Loucy (cell line): ENCODE measurements at regions not wholly inside any gene's neighbourhood (a gene's known extent, or its start where the extent isn't known, plus 50 kb on each side); places are given as distances from the start of the nearest gene placed in this dataset.

Source experiments
- H2AFZ ChIP-seq: fragments of 200-600 bp; sonication (generic); 2 replicates; pipeline ENCODE4 v1.6.0; 2016; ENCODE audit warnings: antibody characterized with exemption, mild to moderate bottlenecking, low read length, moderate library complexity
- H3F3A ChIP-seq: fragments of 200-600 bp; 2 replicates; pipeline ENCODE4 v1.6.0; 2016; ENCODE audit warnings: antibody characterized with exemption, low read depth, mild to moderate bottlenecking
- H3K27me3 ChIP-seq: fragments of 200-600 bp; sonication (generic); 2 replicates; pipeline ENCODE4 v1.6.1; 2014; ENCODE audit warnings: low read length, mild to moderate bottlenecking; ENCODE audit not compliant: insufficient read depth, poor library complexity, severe bottlenecking
- H3K36me3 ChIP-seq: fragments of 200-600 bp; sonication (generic); 2 replicates; pipeline ENCODE4 v1.6.1; 2016; ENCODE audit warnings: low read length; ENCODE audit not compliant: insufficient read depth
- H3K4me1 ChIP-seq: fragments of 200-600 bp; sonication (generic); 2 replicates; pipeline ENCODE4 v1.5.1; 2014; ENCODE audit warnings: low read length, mild to moderate bottlenecking; ENCODE audit not compliant: insufficient read depth, poor library complexity, severe bottlenecking
- H3K4me2 ChIP-seq: fragments of 200-600 bp; sonication (generic); 2 replicates; pipeline ENCODE4 v1.6.0; 2014; ENCODE audit warnings: antibody characterized with exemption, low read length, low read depth, mild to moderate bottlenecking; ENCODE audit not compliant: poor library complexity, severe bottlenecking
- H3K4me3 ChIP-seq: fragments of 200-600 bp; sonication (generic); 2 replicates; pipeline ENCODE4 v1.5.1; 2014; ENCODE audit warnings: low read length, mild to moderate bottlenecking, mixed read lengths; ENCODE audit not compliant: poor library complexity, severe bottlenecking
- H3K79me2 ChIP-seq: fragments of 200-600 bp; sonication (generic); 2 replicates; pipeline ENCODE4 v1.6.1; 2014; ENCODE audit warnings: low read length; ENCODE audit not compliant: insufficient read depth
- H3K9ac ChIP-seq: fragments of 200-600 bp; sonication (generic); 2 replicates; pipeline ENCODE4 v1.6.0; 2014; ENCODE audit warnings: mild to moderate bottlenecking, low read depth, low read length, moderate library complexity; ENCODE audit not compliant: poor library complexity, severe bottlenecking
- H3K9me2 ChIP-seq: fragments of 200-600 bp; sonication (generic); replicated peaks from 2 replicates; pipeline ENCODE4 v1.6.1; 2016; ENCODE audit warnings: low read depth, low read length, mixed read lengths
- H3K9me3 ChIP-seq: fragments of 200-600 bp; sonication (generic); 2 replicates; pipeline ENCODE4 v1.6.1; 2014; ENCODE audit warnings: mild to moderate bottlenecking, antibody characterized with exemption, low read length, low read depth; ENCODE audit not compliant: insufficient read depth
- H4K20me1 ChIP-seq: fragments of 200-600 bp; sonication (generic); 2 replicates; pipeline ENCODE4 v1.6.0; 2014; ENCODE audit warnings: antibody characterized with exemption, low read length, mild to moderate bottlenecking; ENCODE audit not compliant: insufficient read depth, poor library complexity, severe bottlenecking
- CTCF ChIP-seq: fragments of 200-600 bp; sonication (generic); conservative IDR thresholded peaks from 2 replicates; pipeline ENCODE4 v1.5.1; 2014; ENCODE audit warnings: mild to moderate bottlenecking, antibody characterized with exemption, low read length
- EZH2phosphoT487 ChIP-seq: fragments of 200-600 bp; IDR thresholded peaks from 2 replicates; pipeline ENCODE4 v1.6.1; 2018; ENCODE audit warnings: antibody characterized with exemption, mild to moderate bottlenecking, moderate library complexity, borderline replicate concordance

DNA sequence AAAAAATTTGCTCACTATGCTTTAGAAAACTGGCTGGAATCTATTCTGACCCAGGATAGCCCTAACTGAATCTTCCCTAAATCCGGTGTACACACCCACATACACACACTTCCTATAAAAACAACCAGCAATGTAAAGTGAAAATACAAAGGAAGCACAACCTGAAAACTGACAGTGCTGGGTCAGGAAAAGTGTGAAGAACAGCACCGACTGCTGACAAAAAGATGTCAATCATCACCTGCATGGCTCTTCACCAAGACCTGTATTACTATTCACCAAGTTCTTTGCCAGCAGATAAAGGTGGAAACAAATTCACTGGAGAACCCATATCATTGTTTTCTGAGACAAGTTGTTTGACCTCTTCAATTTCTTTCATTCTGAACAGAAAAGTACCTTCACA is 293.8 kb upstream of the GRAMD2B start:
- H3K9me3 ChIP-seq: no peaks in the 10 kb centered on the region
- H3K9me2 ChIP-seq: no peaks in the 10 kb centered on the region
- H3K79me2 ChIP-seq: no peaks in the 10 kb centered on the region
- no peak overlapping the region for H3K4me2 ChIP-seq
- H3K4me1 ChIP-seq: no peaks in the 10 kb centered on the region
- H3F3A ChIP-seq: no peaks in the 10 kb centered on the region
- H4K20me1 ChIP-seq: no peaks in the 10 kb centered on the region
- H3K9ac ChIP-seq: no peak overlapping the region
- no peaks in the 10 kb centered on the region for H3K27me3 ChIP-seq
- no peak overlapping the region for H3K4me3 ChIP-seq
- no peak overlapping the region for H2AFZ ChIP-seq
- no peak for TF ChIP-seq CTCF
- TF ChIP-seq EZH2phosphoT487: no peak
- H3K36me3 ChIP-seq: no peaks in the 10 kb centered on the region

- no peaks in the 10 kb centered on the region for H3K9me2 ChIP-seq
- no peaks in the 10 kb centered on the region for H3K4me1 ChIP-seq
- H3K4me3 ChIP-seq: no peak overlapping the region
- no peaks in the 10 kb centered on the region for H3K9me3 ChIP-seq
- H3K36me3 ChIP-seq: no peaks in the 10 kb centered on the region
- H4K20me1 ChIP-seq: no peaks in the 10 kb centered on the region
- TF ChIP-seq CTCF (no peak), EZH2phosphoT487 (no peak)
- H3K4me2 ChIP-seq: no peak overlapping the region
- no peak overlapping the region for H2AFZ ChIP-seq
- no peaks in the 10 kb centered on the region for H3F3A ChIP-seq
- H3K27me3 ChIP-seq: no peaks in the 10 kb centered on the region
- H3K9ac ChIP-seq: no peak overlapping the region
- H3K79me2 ChIP-seq: no peaks in the 10 kb centered on the region
These were observed 289.8 kb upstream of the GRAMD2B start for GRCh38 chr5:126133424-126133823.

- H3K9me2 ChIP-seq: no peaks in the 10 kb centered on the region
- H4K20me1 ChIP-seq: no peaks in the 10 kb centered on the region
- no peak overlapping the region for H3K4me2 ChIP-seq
- TF ChIP-seq CTCF (no peak), EZH2phosphoT487 (no peak)
- no peak overlapping the region for H3K4me3 ChIP-seq
- no peaks in the 10 kb centered on the region for H3K79me2 ChIP-seq
- H2AFZ ChIP-seq: no peak overlapping the region
- H3K9me3 ChIP-seq: no peaks in the 10 kb centered on the region
- H3K4me1 ChIP-seq: no peaks in the 10 kb centered on the region
- no peaks in the 10 kb centered on the region for H3F3A ChIP-seq
- no peaks in the 10 kb centered on the region for H3K27me3 ChIP-seq
- no peaks in the 10 kb centered on the region for H3K36me3 ChIP-seq
- H3K9ac ChIP-seq: no peak overlapping the region
These were observed 285.3 kb upstream of the GRAMD2B start for GRCh38 chr5:126137891-126138280.
